DOHH2 (cell line): ENCODE measurements at regions not wholly inside any gene's neighbourhood (a gene's known extent, or its start where the extent isn't known, plus 50 kb on each side); places are given as distances from the start of the nearest gene placed in this dataset.

ENCODE experiments used
- CTCF ChIP-seq: fragments of 200-600 bp; sonication (generic); IDR thresholded peaks from one replicate; pipeline ENCODE4 v1.5.1; 2014; ENCODE audit warnings: antibody characterized with exemption, mild to moderate bottlenecking, low read depth, low read length; ENCODE audit not compliant: poor library complexity, severe bottlenecking
- EZH2phosphoT487 ChIP-seq: fragments of 200-600 bp; sonication (generic); IDR thresholded peaks from 2 replicates; pipeline ENCODE4 v1.6.1; 2017; ENCODE audit warnings: borderline replicate concordance, mild to moderate bottlenecking, antibody characterized with exemption, low read length, moderate library complexity, mixed read lengths

- no peak for TF ChIP-seq CTCF
- TF ChIP-seq EZH2phosphoT487, result no peak
These were observed 1257.4 kb upstream of the ZEB2 start for GRCh38 chr2:145777297-145777696.
